C4-2B (cell line): ENCODE measurements at regions not wholly inside any gene's neighbourhood (a gene's known extent, or its start where the extent isn't known, plus 50 kb on each side); places are given as distances from the start of the nearest gene placed in this dataset.

Experiments used
- H3K27ac ChIP-seq: fragments of 450-650 bp; 2 replicates; pipeline ENCODE4 v1.5.1; 2017
- CTCF ChIP-seq: fragments of 450-650 bp; conservative IDR thresholded peaks from 2 replicates; pipeline ENCODE4 v1.5.1; 2017; ENCODE audit warnings: mild to moderate bottlenecking
- ZFX ChIP-seq: fragments of 450-650 bp; IDR thresholded peaks from 2 replicates; pipeline ENCODE4 v1.6.1; 2017

- TF ChIP-seq ZFX (no peak), CTCF (no peak)
Observed at GRCh38 chr2:72048881-72049477, 98.7 kb downstream of the CYP26B1 start.

GRCh38 chr2:72043985-72044384, 103.7 kb downstream of the CYP26B1 start:
- TF ChIP-seq CTCF (no peak), ZFX (no peak)
- H3K27ac ChIP-seq = no peak overlapping the region

More at GRCh38 chr2:72048881-72049477, 98.7 kb downstream of the CYP26B1 start:
- no peak overlapping the region for H3K27ac ChIP-seq

- TF ChIP-seq ZFX = no peak
- TF ChIP-seq CTCF = no peak
Observed at GRCh38 chr2:72041638-72042111, 106.0 kb downstream of the CYP26B1 start.

GRCh38 chr2:72040629-72041571, 106.8 kb downstream of the CYP26B1 start:
- no peak overlapping the region for H3K27ac ChIP-seq
- TF ChIP-seq ZFX = no peak
- TF ChIP-seq CTCF = no peak

More at GRCh38 chr2:72041638-72042111, 106.0 kb downstream of the CYP26B1 start:
- no peak overlapping the region for H3K27ac ChIP-seq

- H3K27ac ChIP-seq = no peak overlapping the region
- TF ChIP-seq ZFX (no peak), CTCF (no peak)
Observed at GRCh38 chr2:72038524-72038923, 109.1 kb downstream of the CYP26B1 start.

GRCh38 chr2:72037261-72037666, 110.4 kb downstream of the CYP26B1 start:
- H3K27ac ChIP-seq = no peak overlapping the region
- TF ChIP-seq CTCF = no peak
- no peak for TF ChIP-seq ZFX

- TF ChIP-seq ZFX (no peak), CTCF (no peak)
- no peak overlapping the region for H3K27ac ChIP-seq
Observed at GRCh38 chr2:72036595-72036994, 111.1 kb downstream of the CYP26B1 start.
